Body of pancreas (tissue), 4 donors: ENCODE measurements at regions not wholly inside any gene's neighbourhood (a gene's known extent, or its start where the extent isn't known, plus 50 kb on each side); places are given as distances from the start of the nearest gene placed in this dataset.

Source experiments
- ATAC-seq: fragments of 150-250 bp; one replicate; pipeline ENCODE4 v1.9.1; 2016
- DNase-seq, 4 donors: peaks; one replicate each; pipeline ENCODE4 v3.0.0-alpha.2; 2019
- H3K27ac ChIP-seq, 4 donors: fragments of 200-600 bp; sonication (generic); 1 replicate in 3 of 4; 2 replicates in 1 of 4; pipeline versions ENCODE4 v1.5.1 to v1.6.1; 2016 to 2019; ENCODE audit warnings: mild to moderate bottlenecking in 1 of 4, mixed read lengths in 1 of 4, moderate library complexity in 1 of 4
- H3K27me3 ChIP-seq, 2 donors: fragments of 200-600 bp; sonication (generic); one replicate each; pipeline ENCODE4 v1.6.0; 2016; ENCODE audit warnings: mild to moderate bottlenecking in 1 of 2
- H3K36me3 ChIP-seq, 2 donors: fragments of 200-600 bp; sonication (generic); replicated peaks in 1 of 2; 2 replicates each; pipeline ENCODE4 v1.5.1; 2016; ENCODE audit warnings: low read depth in 2 of 2; ENCODE audit not compliant: insufficient read depth in 1 of 2
- H3K4me1 ChIP-seq: fragments of 200-600 bp; sonication (generic); one replicate; pipeline ENCODE4 v1.6.0; 2016
- H3K4me3 ChIP-seq, 2 donors: fragments of 200-600 bp; sonication (generic); 1 replicate in 1 of 2; 2 replicates in 1 of 2; pipeline ENCODE4 v1.5.1; 2016 to 2019
- H3K9me3 ChIP-seq, 3 donors: fragments of 200-600 bp; sonication (generic); 1 replicate in 2 of 3; 2 replicates in 1 of 3; pipeline ENCODE4 v1.5.1; 2016
- CTCF ChIP-seq, 7 experiments: fragments of 450-650 bp in 4 of 7; fragments of 200-600 bp in 3 of 7; sonication (generic) in 3 of 7; IDR thresholded peaks; one replicate each; pipeline ENCODE4 v1.5.1; 2016 to 2019; ENCODE audit warnings: antibody characterized with exemption in 7 of 7
- POLR2A ChIP-seq, 3 donors: fragments of 450-650 bp; IDR thresholded peaks; one replicate each; pipeline ENCODE4 v1.6.1; 2016; ENCODE audit warnings: antibody characterized with exemption in 3 of 3, mild to moderate bottlenecking in 2 of 3
- WGBS, 2 donors: methylation state at CpG; one replicate each; pipeline ENCODE4 v1.1.5; 2017; 5-methylcytosine and 5-hydroxymethylcytosine counted together
- intact Hi-C: fragments of 100-400 bp; cut with DNase I; formaldehyde crosslinking; loops from one replicate; pipeline ENCODE4 v1.15.1; 2023

- intact Hi-C loops = no loop called here
- ATAC-seq (peak; percentile 58), DNase-seq (peak in 1 of 4 donors; percentile 6)
- 59 to 77% methylated on average over 3 of the region's 3 CpGs for WGBS, 2 donors
- Histone ChIP-seq H3K4me1 (no peaks in the 10 kb centered on the region), H3K27ac (peak overlapping the region in 1 of 4 donors; percentile 49), H3K36me3 (no peaks in the 10 kb centered on the region), H3K27me3 (no peaks in the 10 kb centered on the region), H3K4me3 (no peak overlapping the region), H3K9me3 (no peaks in the 10 kb centered on the region)
- TF ChIP-seq POLR2A (IDR thresholded peaks at IDR 0.05) (no peak), CTCF (IDR thresholded peaks at IDR 0.05) (no peak)
These were observed 88.6 kb downstream of the ADAMTS1 start for GRCh38 chr21:26756491-26757159.

GRCh38 chr21:26754853-26755252 lies 90.4 kb downstream of the ADAMTS1 start:
- no peak overlapping the region for H3K4me3 ChIP-seq
- WGBS, 2 donors = 74 to 81% methylated on average over 2 of the region's 2 CpGs
- no peaks in the 10 kb centered on the region for H3K4me1 ChIP-seq
- H3K27ac ChIP-seq = no peak overlapping the region
- no peaks in the 10 kb centered on the region for H3K36me3 ChIP-seq
- intact Hi-C loops = no loop called here
- TF ChIP-seq POLR2A (IDR thresholded peaks at IDR 0.05) = no peak
- TF ChIP-seq CTCF (IDR thresholded peaks at IDR 0.05) = no peak
- DNase-seq (no peak), ATAC-seq (no peak)
- H3K27me3 ChIP-seq = no peaks in the 10 kb centered on the region
- no peaks in the 10 kb centered on the region for H3K9me3 ChIP-seq

GRCh38 chr21:26753822-26754221 lies 91.4 kb downstream of the ADAMTS1 start:
- DNase-seq (no peak), ATAC-seq (no peak)
- Histone ChIP-seq H3K36me3 (no peaks in the 10 kb centered on the region), H3K9me3 (no peaks in the 10 kb centered on the region), H3K4me3 (no peak overlapping the region), H3K27ac (no peak overlapping the region), H3K4me1 (no peaks in the 10 kb centered on the region), H3K27me3 (no peaks in the 10 kb centered on the region)
- intact Hi-C loops = no loop called here
- 83 to 91% methylated on average over 4 of the region's 4 CpGs for WGBS, 2 donors
- TF ChIP-seq POLR2A (IDR thresholded peaks at IDR 0.05) (no peak), CTCF (IDR thresholded peaks at IDR 0.05) (no peak)

- WGBS, 2 donors = 47 to 55% methylated on average over 2 of the region's 2 CpGs
- H3K27ac ChIP-seq = no peak overlapping the region
- ATAC-seq (no peak), DNase-seq (no peak)
- no peaks in the 10 kb centered on the region for H3K9me3 ChIP-seq
- H3K27me3 ChIP-seq = no peaks in the 10 kb centered on the region
- no peak for TF ChIP-seq CTCF (IDR thresholded peaks at IDR 0.05)
- no peak overlapping the region for H3K4me3 ChIP-seq
- intact Hi-C loops = no loop called here
- no peaks in the 10 kb centered on the region for H3K4me1 ChIP-seq
- no peaks in the 10 kb centered on the region for H3K36me3 ChIP-seq
These were observed 92.4 kb downstream of the ADAMTS1 start for GRCh38 chr21:26752849-26753248.

GRCh38 chr21:26751305-26751704 lies 93.9 kb downstream of the ADAMTS1 start:
- Histone ChIP-seq H3K4me3 (no peak overlapping the region), H3K27ac (no peak overlapping the region), H3K9me3 (no peaks in the 10 kb centered on the region), H3K36me3 (no peaks in the 10 kb centered on the region), H3K27me3 (no peaks in the 10 kb centered on the region), H3K4me1 (no peaks in the 10 kb centered on the region)
- TF ChIP-seq POLR2A (IDR thresholded peaks at IDR 0.05) (no peak), CTCF (IDR thresholded peaks at IDR 0.05) (no peak)
- WGBS, 2 donors = 48 to 56% methylated on average over 4 of the region's 4 CpGs
- ATAC-seq = no peak
- intact Hi-C loops = no loop called here
- DNase-seq = no peak
